H9 (cell line): ENCODE measurements at regions not wholly inside any gene's neighbourhood (a gene's known extent, or its start where the extent isn't known, plus 50 kb on each side); places are given as distances from the start of the nearest gene placed in this dataset.

Experiments
- DNase-seq: peaks from one replicate; pipeline ENCODE4 v3.0.0-alpha.2; 2017
- H2AFZ ChIP-seq: one replicate; pipeline ENCODE4 v1.6.1; 2013; ENCODE audit warnings: mild to moderate bottlenecking, low read length, control low read depth, moderate library complexity
- H2AK5ac ChIP-seq: 2 replicates; pipeline ENCODE4 v1.6.1; 2013; ENCODE audit warnings: low read length, control low read depth, mixed read lengths; ENCODE audit not compliant: insufficient read length
- H2BK120ac ChIP-seq: one replicate; pipeline ENCODE4 v1.6.1; 2013; ENCODE audit warnings: low read depth, mild to moderate bottlenecking, low read length, control low read depth, inconsistent platforms; ENCODE audit not compliant: poor library complexity, severe bottlenecking
- H2BK12ac ChIP-seq: 2 replicates; pipeline ENCODE4 v1.6.1; 2013; ENCODE audit warnings: low read length, control low read depth, mixed read lengths, low read depth; ENCODE audit not compliant: insufficient read length
- H2BK15ac ChIP-seq: 2 replicates; pipeline ENCODE4 v1.6.1; 2013; ENCODE audit warnings: low read depth, low read length, control low read depth
- H2BK20ac ChIP-seq: one replicate; pipeline ENCODE4 v1.6.1; 2013; ENCODE audit warnings: low read depth, mild to moderate bottlenecking, low read length, control low read depth, inconsistent platforms; ENCODE audit not compliant: poor library complexity, severe bottlenecking
- H2BK5ac ChIP-seq: 2 replicates; pipeline ENCODE4 v1.6.1; 2013; ENCODE audit warnings: low read length, control low read depth, mixed read lengths; ENCODE audit not compliant: insufficient read length
- H3K14ac ChIP-seq: 2 replicates; pipeline ENCODE4 v1.6.1; 2013; ENCODE audit warnings: low read length, control low read depth; ENCODE audit not compliant: insufficient read depth
- H3K18ac ChIP-seq: 2 replicates; pipeline ENCODE4 v1.6.1; 2013; ENCODE audit warnings: low read depth, mild to moderate bottlenecking, mixed read lengths, low read length, control low read depth; ENCODE audit not compliant: insufficient read length
- H3K23ac ChIP-seq: 2 replicates; pipeline ENCODE4 v1.6.1; 2013; ENCODE audit warnings: low read length, control low read depth, mixed read lengths, low read depth; ENCODE audit not compliant: insufficient read length
- H3K23me2 ChIP-seq: 2 replicates; pipeline ENCODE4 v1.6.1; 2013; ENCODE audit warnings: low read depth, mild to moderate bottlenecking, mixed read lengths, low read length, control low read depth; ENCODE audit not compliant: insufficient read length, poor library complexity, severe bottlenecking
- H3K27ac ChIP-seq: 2 replicates; pipeline ENCODE4 v1.5.1; 2013; ENCODE audit warnings: low read length, control low read depth, mixed read lengths, low read depth; ENCODE audit not compliant: insufficient read length
- H3K27me3 ChIP-seq: 2 replicates; pipeline ENCODE4 v1.6.1; 2013; ENCODE audit warnings: low read length, control low read depth, inconsistent platforms; ENCODE audit not compliant: insufficient read depth
- H3K4ac ChIP-seq: 2 replicates; pipeline ENCODE4 v1.6.1; 2013; ENCODE audit warnings: low read depth, mild to moderate bottlenecking, control low read depth, inconsistent platforms, low read length, moderate library complexity
- H3K4me1 ChIP-seq: 2 replicates; pipeline ENCODE4 v1.6.1; 2013; ENCODE audit warnings: low read length, control low read depth, inconsistent platforms; ENCODE audit not compliant: insufficient read depth
- H3K4me2 ChIP-seq: 2 replicates; pipeline ENCODE4 v1.6.1; 2013; ENCODE audit warnings: low read length, control low read depth, mixed read lengths; ENCODE audit not compliant: insufficient read length, insufficient read depth
- H3K56ac ChIP-seq: 2 replicates; pipeline ENCODE4 v1.6.1; 2013; ENCODE audit warnings: low read depth, mild to moderate bottlenecking, mixed read lengths, low read length, control low read depth; ENCODE audit not compliant: insufficient read length
- H3K79me1 ChIP-seq: 2 replicates; pipeline ENCODE4 v1.6.1; 2013; ENCODE audit warnings: low read depth, mild to moderate bottlenecking, moderate library complexity, low read length, control low read depth, inconsistent platforms; ENCODE audit not compliant: insufficient read depth, poor library complexity, severe bottlenecking
- H3K79me2 ChIP-seq: 2 replicates; pipeline ENCODE4 v1.6.1; 2013; ENCODE audit warnings: low read length, control low read depth, inconsistent platforms; ENCODE audit not compliant: insufficient read depth
- H3K9ac ChIP-seq: 2 replicates; pipeline ENCODE4 v1.6.1; 2013; ENCODE audit warnings: low read length, control low read depth, mixed read lengths; ENCODE audit not compliant: insufficient read length; ENCODE audit errors: extremely low read depth
- H3K9me3 ChIP-seq: one replicate; pipeline ENCODE4 v1.6.1; 2013; ENCODE audit warnings: low read depth, low read length, inconsistent platforms; ENCODE audit not compliant: control insufficient read depth
- H3T11ph ChIP-seq: one replicate; pipeline ENCODE4 v1.6.1; 2013; ENCODE audit warnings: mild to moderate bottlenecking, low read length, control low read depth, inconsistent platforms
- H4K20me1 ChIP-seq: one replicate; pipeline ENCODE4 v1.6.1; 2013; ENCODE audit not compliant: control insufficient read depth, insufficient read length, insufficient read depth
- H4K5ac ChIP-seq: 2 replicates; pipeline ENCODE4 v1.6.1; 2013; ENCODE audit warnings: low read depth, mild to moderate bottlenecking, mixed read lengths, low read length, control low read depth; ENCODE audit not compliant: insufficient read length
- H4K8ac ChIP-seq: replicated peaks from 2 replicates; pipeline ENCODE4 v1.6.1; 2013; ENCODE audit warnings: low read length, control low read depth, mixed read lengths, low read depth; ENCODE audit not compliant: insufficient read length
- H4K91ac ChIP-seq: 2 replicates; pipeline ENCODE4 v1.6.1; 2013; ENCODE audit warnings: low read depth, mild to moderate bottlenecking, moderate library complexity, mixed read lengths, low read length, control low read depth; ENCODE audit not compliant: insufficient read length
- H3K27ac Mint-ChIP-seq, 3 experiments: 2 replicates in 2 of 3; 3 replicates in 1 of 3; pipeline ENCODE4 v1.8.0; 2020 to 2021; ENCODE audit warnings: mixed read lengths in 3 of 3, mild to moderate bottlenecking in 1 of 3, moderate library complexity in 1 of 3
- H3K27me3 Mint-ChIP-seq: 2 replicates; pipeline ENCODE4 v1.8.0; 2021; ENCODE audit warnings: low read depth, mild to moderate bottlenecking, moderate library complexity, mixed read lengths
- H3K36me3 Mint-ChIP-seq, 3 experiments: 2 replicates in 2 of 3; 3 replicates in 1 of 3; pipeline ENCODE4 v1.8.0; 2020 to 2021; ENCODE audit warnings: low read depth in 3 of 3, mixed read lengths in 3 of 3; ENCODE audit not compliant: insufficient read depth in 1 of 3
- H3K4me1 Mint-ChIP-seq, 2 experiments: 2 replicates each; pipeline ENCODE4 v1.8.0; 2020; ENCODE audit warnings: mixed read lengths in 2 of 2
- H3K4me3 Mint-ChIP-seq, 2 experiments: 2 replicates in 1 of 2; 3 replicates in 1 of 2; pipeline ENCODE4 v1.8.0; 2020 to 2021; ENCODE audit warnings: mild to moderate bottlenecking in 2 of 2, mixed read lengths in 2 of 2, moderate library complexity in 1 of 2
- H3K9me3 Mint-ChIP-seq, 2 experiments: 2 replicates in 1 of 2; 3 replicates in 1 of 2; pipeline ENCODE4 v1.8.0; 2020; ENCODE audit warnings: mild to moderate bottlenecking in 2 of 2, mixed read lengths in 2 of 2, moderate library complexity in 1 of 2
- WGBS: extraction: QIAGEN DNeasy Blood & Tissue Kit; methylation state at CpG from one replicate; pipeline ENCODE4 v1.1.7; 2013; ENCODE audit warnings: missing lambda C conversion rate, low lambda C conversion rate, mixed read lengths; ENCODE audit not compliant: insufficient read length; ENCODE audit errors: extremely low coverage; 5-methylcytosine and 5-hydroxymethylcytosine counted together
- TF ChIP-seq, protein P1 (sequence below): fragments of 200-600 bp; sonication (generic); conservative IDR thresholded peaks from 3 replicates; pipeline ENCODE4 v1.8.0; 2021; ENCODE audit warnings: antibody characterized with exemption, mild to moderate bottlenecking

DNA sequence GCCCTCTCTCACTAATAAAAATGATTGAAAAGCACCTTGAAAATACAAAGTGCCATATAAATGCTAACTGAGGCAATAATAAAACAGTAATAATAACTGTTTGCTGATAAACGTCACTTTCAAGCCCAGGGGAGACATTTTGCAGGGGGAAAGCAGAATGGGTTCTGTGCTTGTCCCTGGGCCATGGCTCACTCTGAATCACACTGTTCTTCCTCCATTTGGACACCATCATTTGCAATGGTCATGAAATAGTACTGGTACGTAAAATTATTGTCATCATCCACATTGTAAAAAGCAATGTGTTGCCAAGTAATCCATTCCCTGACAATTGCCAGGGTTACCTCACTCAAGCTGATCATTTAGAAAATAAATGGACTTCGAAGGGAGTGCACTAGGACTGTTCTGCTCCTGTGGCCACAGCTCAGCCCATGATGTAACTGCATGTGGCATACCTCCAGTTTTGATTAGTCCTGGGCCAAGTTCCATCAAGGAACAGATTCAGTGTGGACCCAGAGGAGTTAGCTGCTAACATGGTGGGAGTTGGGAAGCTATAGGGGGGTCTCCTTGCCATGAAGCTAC lies 508.8 kb upstream of the CELF4 start:
- TF ChIP-seq, protein P1, sequence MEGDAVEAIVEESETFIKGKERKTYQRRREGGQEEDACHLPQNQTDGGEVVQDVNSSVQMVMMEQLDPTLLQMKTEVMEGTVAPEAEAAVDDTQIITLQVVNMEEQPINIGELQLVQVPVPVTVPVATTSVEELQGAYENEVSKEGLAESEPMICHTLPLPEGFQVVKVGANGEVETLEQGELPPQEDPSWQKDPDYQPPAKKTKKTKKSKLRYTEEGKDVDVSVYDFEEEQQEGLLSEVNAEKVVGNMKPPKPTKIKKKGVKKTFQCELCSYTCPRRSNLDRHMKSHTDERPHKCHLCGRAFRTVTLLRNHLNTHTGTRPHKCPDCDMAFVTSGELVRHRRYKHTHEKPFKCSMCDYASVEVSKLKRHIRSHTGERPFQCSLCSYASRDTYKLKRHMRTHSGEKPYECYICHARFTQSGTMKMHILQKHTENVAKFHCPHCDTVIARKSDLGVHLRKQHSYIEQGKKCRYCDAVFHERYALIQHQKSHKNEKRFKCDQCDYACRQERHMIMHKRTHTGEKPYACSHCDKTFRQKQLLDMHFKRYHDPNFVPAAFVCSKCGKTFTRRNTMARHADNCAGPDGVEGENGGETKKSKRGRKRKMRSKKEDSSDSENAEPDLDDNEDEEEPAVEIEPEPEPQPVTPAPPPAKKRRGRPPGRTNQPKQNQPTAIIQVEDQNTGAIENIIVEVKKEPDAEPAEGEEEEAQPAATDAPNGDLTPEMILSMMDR = no peak
- H3K4me1 ChIP-seq = no peaks in the 10 kb centered on the region
- no peak overlapping the region for H3K27ac ChIP-seq
- H3K4me2 ChIP-seq = no peak overlapping the region
- H2BK120ac ChIP-seq = no peak overlapping the region
- no peak overlapping the region for H3K4me3 Mint-ChIP-seq
- no peak overlapping the region for H3T11ph ChIP-seq
- H4K5ac ChIP-seq = no peak overlapping the region
- no peaks in the 10 kb centered on the region for H3K79me1 ChIP-seq
- no peak overlapping the region for H2AK5ac ChIP-seq
- H3K56ac ChIP-seq = no peak overlapping the region
- H3K23me2 ChIP-seq = no peaks in the 10 kb centered on the region
- H3K27me3 ChIP-seq = no peaks in the 10 kb centered on the region
- H2BK5ac ChIP-seq = no peak overlapping the region
- no peak overlapping the region for H4K91ac ChIP-seq
- no peaks in the 10 kb centered on the region for H3K79me2 ChIP-seq
- WGBS = no CpG with 5 or more reads among the region's 3 CpGs
- no peaks in the 10 kb centered on the region for H4K20me1 ChIP-seq
- no peak overlapping the region for H3K9ac ChIP-seq
- no peak overlapping the region for H3K18ac ChIP-seq
- no peak overlapping the region for H2AFZ ChIP-seq
- H3K9me3 Mint-ChIP-seq = peaks cover 0 to 1% of the 10 kb centered on the region in 2 experiments; a peak in 2 of 5 replicates
- H3K9me3 ChIP-seq = no peaks in the 10 kb centered on the region
- no peaks in the 10 kb centered on the region for H3K36me3 Mint-ChIP-seq
- no peak overlapping the region for H4K8ac ChIP-seq
- no peak overlapping the region for H2BK15ac ChIP-seq
- H3K23ac ChIP-seq = no peak overlapping the region
- H2BK20ac ChIP-seq = no peak overlapping the region
- H2BK12ac ChIP-seq = no peak overlapping the region
- no peak overlapping the region for H3K14ac ChIP-seq
- H3K4me1 Mint-ChIP-seq = no peaks in the 10 kb centered on the region
- no peak for DNase-seq
- H3K27ac Mint-ChIP-seq = no peak overlapping the region
- H3K4ac ChIP-seq = no peak overlapping the region
- H3K27me3 Mint-ChIP-seq = no peaks in the 10 kb centered on the region
